H1 (cell line): ENCODE measurements at regions not wholly inside any gene's neighbourhood (a gene's known extent, or its start where the extent isn't known, plus 50 kb on each side); places are given as distances from the start of the nearest gene placed in this dataset.

ENCODE experiments used
- BCL11A ChIP-seq, 2 experiments: IDR thresholded peaks; one replicate each; pipeline ENCODE4 v1.6.1; 2011; ENCODE audit warnings: low read depth in 2 of 2, low read length in 2 of 2, mild to moderate bottlenecking in 2 of 2
- CREB1 ChIP-seq: IDR thresholded peaks from 2 replicates; pipeline ENCODE4 v1.6.1; 2012; ENCODE audit warnings: inconsistent platforms
- CTBP2 ChIP-seq: IDR thresholded peaks from 2 replicates; pipeline ENCODE4 v1.7.0; 2011; ENCODE audit warnings: borderline replicate concordance, mild to moderate bottlenecking, moderate library complexity, mixed read lengths, low read length; ENCODE audit not compliant: insufficient read depth, insufficient read length
- FOSL1 ChIP-seq: IDR thresholded peaks from 2 replicates; pipeline ENCODE4 v1.6.1; 2011; ENCODE audit warnings: mild to moderate bottlenecking, low read depth, low read length, moderate library complexity; ENCODE audit not compliant: insufficient read depth
- GTF2F1 ChIP-seq: IDR thresholded peaks from 2 replicates; pipeline ENCODE4 v1.6.1; 2012; ENCODE audit warnings: low read depth, low read length, improper control_type of control experiment, borderline replicate concordance
- NANOG ChIP-seq: IDR thresholded peaks from 2 replicates; pipeline ENCODE4 v1.6.1; 2011; ENCODE audit warnings: low read length, low read depth, mild to moderate bottlenecking, inconsistent platforms; ENCODE audit not compliant: insufficient read depth, poor library complexity, severe bottlenecking
- RAD21 ChIP-seq, 2 experiments: IDR thresholded peaks in 1 of 2; conservative IDR thresholded peaks in 1 of 2; 2 replicates each; pipeline ENCODE4 v1.6.1; 2011; ENCODE audit warnings: low read depth in 2 of 2, low read length in 2 of 2, improper control_type of control experiment in 1 of 2, inconsistent platforms in 1 of 2, mild to moderate bottlenecking in 1 of 2, moderate library complexity in 1 of 2
- SUZ12 ChIP-seq: fragments of 200-600 bp; sonication (generic); IDR thresholded peaks from 2 replicates; pipeline ENCODE4 v1.6.1; 2012; ENCODE audit warnings: mild to moderate bottlenecking, inconsistent platforms, low read length, moderate library complexity, mixed read lengths
- TCF12 ChIP-seq: IDR thresholded peaks from 2 replicates; pipeline ENCODE4 v1.6.1; 2011; ENCODE audit warnings: low read depth, mild to moderate bottlenecking, low read length
- TEAD4 ChIP-seq: IDR thresholded peaks from 2 replicates; pipeline ENCODE4 v1.6.1; 2012; ENCODE audit warnings: low read depth, low read length, inconsistent platforms, mixed read lengths
- TF ChIP-seq, protein P1 (sequence below): fragments of 300-600 bp; sonication (generic); IDR thresholded peaks from 2 replicates; pipeline ENCODE4 v1.7.1; 2012; ENCODE audit warnings: low read length, moderate library complexity, mild to moderate bottlenecking, inconsistent platforms; ENCODE audit not compliant: insufficient replicate concordance

DNA sequence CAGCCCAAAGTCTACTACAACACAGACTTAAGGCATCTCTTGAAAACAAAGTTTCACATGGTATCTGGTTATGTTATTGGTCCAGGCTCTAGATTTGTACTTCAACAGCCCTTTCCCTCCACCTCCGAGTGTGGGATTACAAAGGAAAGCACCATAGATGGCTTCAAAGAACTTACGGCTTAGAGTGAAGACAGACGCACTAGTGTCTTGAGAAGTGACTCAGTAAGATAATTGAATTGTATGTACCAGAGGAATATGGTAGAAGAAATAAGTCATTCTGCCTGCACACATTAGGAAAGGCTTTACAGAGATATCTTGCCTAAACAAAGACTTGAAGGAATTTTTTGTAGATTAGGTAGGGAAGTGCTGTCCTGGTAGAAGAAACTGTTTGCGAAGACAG, 392.3 kb upstream of the TNP1 start (continued):
- no peak for TF ChIP-seq CTBP2
- TF ChIP-seq SUZ12, result no peak
- TF ChIP-seq FOSL1, result no peak
- TF ChIP-seq BCL11A (IDR thresholded peaks at IDR 0.05; ENCODE audit: low read depth in 2 of 2, low read length in 2 of 2), result no peak
- TF ChIP-seq GTF2F1, result no peak
- TF ChIP-seq RAD21 (IDR thresholded peaks at IDR 0.05 in 1 of 2, conservative IDR thresholded peaks at IDR 0.05 in 1 of 2; ENCODE audit: low read depth in 2 of 2, low read length in 2 of 2), result no peak
- no peak for TF ChIP-seq TEAD4
- TF ChIP-seq, protein P1, sequence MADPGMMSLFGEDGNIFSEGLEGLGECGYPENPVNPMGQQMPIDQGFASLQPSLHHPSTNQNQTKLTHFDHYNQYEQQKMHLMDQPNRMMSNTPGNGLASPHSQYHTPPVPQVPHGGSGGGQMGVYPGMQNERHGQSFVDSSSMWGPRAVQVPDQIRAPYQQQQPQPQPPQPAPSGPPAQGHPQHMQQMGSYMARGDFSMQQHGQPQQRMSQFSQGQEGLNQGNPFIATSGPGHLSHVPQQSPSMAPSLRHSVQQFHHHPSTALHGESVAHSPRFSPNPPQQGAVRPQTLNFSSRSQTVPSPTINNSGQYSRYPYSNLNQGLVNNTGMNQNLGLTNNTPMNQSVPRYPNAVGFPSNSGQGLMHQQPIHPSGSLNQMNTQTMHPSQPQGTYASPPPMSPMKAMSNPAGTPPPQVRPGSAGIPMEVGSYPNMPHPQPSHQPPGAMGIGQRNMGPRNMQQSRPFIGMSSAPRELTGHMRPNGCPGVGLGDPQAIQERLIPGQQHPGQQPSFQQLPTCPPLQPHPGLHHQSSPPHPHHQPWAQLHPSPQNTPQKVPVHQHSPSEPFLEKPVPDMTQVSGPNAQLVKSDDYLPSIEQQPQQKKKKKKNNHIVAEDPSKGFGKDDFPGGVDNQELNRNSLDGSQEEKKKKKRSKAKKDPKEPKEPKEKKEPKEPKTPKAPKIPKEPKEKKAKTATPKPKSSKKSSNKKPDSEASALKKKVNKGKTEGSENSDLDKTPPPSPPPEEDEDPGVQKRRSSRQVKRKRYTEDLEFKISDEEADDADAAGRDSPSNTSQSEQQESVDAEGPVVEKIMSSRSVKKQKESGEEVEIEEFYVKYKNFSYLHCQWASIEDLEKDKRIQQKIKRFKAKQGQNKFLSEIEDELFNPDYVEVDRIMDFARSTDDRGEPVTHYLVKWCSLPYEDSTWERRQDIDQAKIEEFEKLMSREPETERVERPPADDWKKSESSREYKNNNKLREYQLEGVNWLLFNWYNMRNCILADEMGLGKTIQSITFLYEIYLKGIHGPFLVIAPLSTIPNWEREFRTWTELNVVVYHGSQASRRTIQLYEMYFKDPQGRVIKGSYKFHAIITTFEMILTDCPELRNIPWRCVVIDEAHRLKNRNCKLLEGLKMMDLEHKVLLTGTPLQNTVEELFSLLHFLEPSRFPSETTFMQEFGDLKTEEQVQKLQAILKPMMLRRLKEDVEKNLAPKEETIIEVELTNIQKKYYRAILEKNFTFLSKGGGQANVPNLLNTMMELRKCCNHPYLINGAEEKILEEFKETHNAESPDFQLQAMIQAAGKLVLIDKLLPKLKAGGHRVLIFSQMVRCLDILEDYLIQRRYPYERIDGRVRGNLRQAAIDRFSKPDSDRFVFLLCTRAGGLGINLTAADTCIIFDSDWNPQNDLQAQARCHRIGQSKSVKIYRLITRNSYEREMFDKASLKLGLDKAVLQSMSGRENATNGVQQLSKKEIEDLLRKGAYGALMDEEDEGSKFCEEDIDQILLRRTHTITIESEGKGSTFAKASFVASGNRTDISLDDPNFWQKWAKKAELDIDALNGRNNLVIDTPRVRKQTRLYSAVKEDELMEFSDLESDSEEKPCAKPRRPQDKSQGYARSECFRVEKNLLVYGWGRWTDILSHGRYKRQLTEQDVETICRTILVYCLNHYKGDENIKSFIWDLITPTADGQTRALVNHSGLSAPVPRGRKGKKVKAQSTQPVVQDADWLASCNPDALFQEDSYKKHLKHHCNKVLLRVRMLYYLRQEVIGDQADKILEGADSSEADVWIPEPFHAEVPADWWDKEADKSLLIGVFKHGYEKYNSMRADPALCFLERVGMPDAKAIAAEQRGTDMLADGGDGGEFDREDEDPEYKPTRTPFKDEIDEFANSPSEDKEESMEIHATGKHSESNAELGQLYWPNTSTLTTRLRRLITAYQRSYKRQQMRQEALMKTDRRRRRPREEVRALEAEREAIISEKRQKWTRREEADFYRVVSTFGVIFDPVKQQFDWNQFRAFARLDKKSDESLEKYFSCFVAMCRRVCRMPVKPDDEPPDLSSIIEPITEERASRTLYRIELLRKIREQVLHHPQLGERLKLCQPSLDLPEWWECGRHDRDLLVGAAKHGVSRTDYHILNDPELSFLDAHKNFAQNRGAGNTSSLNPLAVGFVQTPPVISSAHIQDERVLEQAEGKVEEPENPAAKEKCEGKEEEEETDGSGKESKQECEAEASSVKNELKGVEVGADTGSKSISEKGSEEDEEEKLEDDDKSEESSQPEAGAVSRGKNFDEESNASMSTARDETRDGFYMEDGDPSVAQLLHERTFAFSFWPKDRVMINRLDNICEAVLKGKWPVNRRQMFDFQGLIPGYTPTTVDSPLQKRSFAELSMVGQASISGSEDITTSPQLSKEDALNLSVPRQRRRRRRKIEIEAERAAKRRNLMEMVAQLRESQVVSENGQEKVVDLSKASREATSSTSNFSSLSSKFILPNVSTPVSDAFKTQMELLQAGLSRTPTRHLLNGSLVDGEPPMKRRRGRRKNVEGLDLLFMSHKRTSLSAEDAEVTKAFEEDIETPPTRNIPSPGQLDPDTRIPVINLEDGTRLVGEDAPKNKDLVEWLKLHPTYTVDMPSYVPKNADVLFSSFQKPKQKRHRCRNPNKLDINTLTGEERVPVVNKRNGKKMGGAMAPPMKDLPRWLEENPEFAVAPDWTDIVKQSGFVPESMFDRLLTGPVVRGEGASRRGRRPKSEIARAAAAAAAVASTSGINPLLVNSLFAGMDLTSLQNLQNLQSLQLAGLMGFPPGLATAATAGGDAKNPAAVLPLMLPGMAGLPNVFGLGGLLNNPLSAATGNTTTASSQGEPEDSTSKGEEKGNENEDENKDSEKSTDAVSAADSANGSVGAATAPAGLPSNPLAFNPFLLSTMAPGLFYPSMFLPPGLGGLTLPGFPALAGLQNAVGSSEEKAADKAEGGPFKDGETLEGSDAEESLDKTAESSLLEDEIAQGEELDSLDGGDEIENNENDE, result no peak
- TF ChIP-seq TCF12, result no peak
- no peak for TF ChIP-seq CREB1
- no peak for TF ChIP-seq NANOG
